HG02840 (cell line): ENCODE measurements at regions not wholly inside any gene's neighbourhood (a gene's known extent, or its start where the extent isn't known, plus 50 kb on each side); places are given as distances from the start of the nearest gene placed in this dataset.

Experiments used
- ATAC-seq: cut with Tn5 transposase; IDR thresholded peaks from one replicate; pipeline ENCODE4 v1.9.1; 2021; ENCODE audit warnings: mild to moderate bottlenecking, moderate library complexity, moderate number of reproducible peaks; ENCODE audit not compliant: unreplicated experiment, low FRiP score

- ATAC-seq: no peak
Observed at GRCh38 chr12:4857472-4858291, 52.0 kb upstream of the KCNA1 start.

- ATAC-seq: no peak
Observed at GRCh38 chr12:4858386-4858785, 51.3 kb upstream of the KCNA1 start.

GRCh38 chr12:4859478-4860210 is 50.1 kb upstream of the KCNA1 start:
- no peak for ATAC-seq
